HG02798 (cell line): ENCODE measurements at regions not wholly inside any gene's neighbourhood (a gene's known extent, or its start where the extent isn't known, plus 50 kb on each side); places are given as distances from the start of the nearest gene placed in this dataset.
"Not testable (repeated sequence)": the region's sequence is repeated elsewhere in the genome, so short reads cannot be mapped to it uniquely, and the experiment has no call there.

Experiments used
- ATAC-seq: cut with Tn5 transposase; IDR thresholded peaks from one replicate; pipeline ENCODE4 v1.9.1; 2021; ENCODE audit warnings: mild to moderate bottlenecking; ENCODE audit not compliant: unreplicated experiment, poor library complexity

GRCh38 chr2:196275646-196276352, 104.4 kb upstream of the STK17B start:
- peak; percentile 31 for ATAC-seq

GRCh38 chr2:196276421-196276820, 105.0 kb upstream of the STK17B start:
- ATAC-seq = no peak

GRCh38 chr2:196277002-196277401, 105.6 kb upstream of the STK17B start:
- no peak for ATAC-seq

GRCh38 chr2:196278491-196278911, 107.1 kb upstream of the STK17B start:
- no peak for ATAC-seq

GRCh38 chr2:196279541-196279940, 108.2 kb upstream of the STK17B start:
- ATAC-seq = no peak

- no peak for ATAC-seq
Measured at GRCh38 chr2:196284144-196284844, 112.9 kb upstream of the STK17B start.

- no peak for ATAC-seq
Measured at GRCh38 chr2:196284866-196285557, 113.6 kb upstream of the STK17B start.

GRCh38 chr2:196286821-196287220, 115.4 kb upstream of the STK17B start:
- peak; percentile 72 for ATAC-seq

GRCh38 chr2:196287523-196287922, 116.1 kb upstream of the STK17B start:
- ATAC-seq = no peak

- no peak for ATAC-seq
Measured at GRCh38 chr2:196288006-196288538, 116.7 kb upstream of the STK17B start.

- ATAC-seq = no peak
Measured at GRCh38 chr2:196289000-196289399, 117.6 kb upstream of the STK17B start.

GRCh38 chr2:196290136-196290535, 118.8 kb upstream of the STK17B start:
- no peak for ATAC-seq

- no peak for ATAC-seq
Measured at GRCh38 chr2:196290569-196290968, 119.2 kb upstream of the STK17B start.

GRCh38 chr2:196291426-196291825, 120.0 kb upstream of the STK17B start:
- no peak for ATAC-seq

GRCh38 chr2:196291873-196292800, 120.8 kb upstream of the STK17B start:
- ATAC-seq = peak; percentile 28

- ATAC-seq = no peak
Measured at GRCh38 chr2:196293751-196294515, 122.6 kb upstream of the STK17B start.

GRCh38 chr2:196294516-196294909, 123.1 kb upstream of the STK17B start:
- ATAC-seq = no peak

- peak; percentile 40 for ATAC-seq
Measured at GRCh38 chr2:196295005-196295404, 123.6 kb upstream of the STK17B start.

GRCh38 chr2:196298106-196298723, 126.8 kb upstream of the STK17B start:
- ATAC-seq = not testable (repeated sequence)
